ENCODE measurements at regions not wholly inside any gene's neighbourhood (a gene's known extent, or its start where the extent isn't known, plus 50 kb on each side); places are given as distances from the start of the nearest gene placed in this dataset.

- TF ChIP-seq CTCF (IDR thresholded peaks at IDR 0.05; ENCODE audit: low read depth, low read length), result no peak
- no peak for TF ChIP-seq EZH2phosphoT487 (IDR thresholded peaks at IDR 0.05; ENCODE audit: low read depth)
Measured at GRCh38 chrX:39585808-39586207, 511.9 kb downstream of the BCOR start.

Data from OCI-LY3 (cell line).